Erythroblast (primary cell): ENCODE measurements at regions not wholly inside any gene's neighbourhood (a gene's known extent, or its start where the extent isn't known, plus 50 kb on each side); places are given as distances from the start of the nearest gene placed in this dataset.

Source experiments
- GATA1 ChIP-seq: IDR thresholded peaks from 2 replicates; pipeline ENCODE4 v1.6.1; 2011; ENCODE audit warnings: low read depth, mild to moderate bottlenecking, control low read depth, low read length, moderate library complexity
- POLR2A ChIP-seq: IDR thresholded peaks from 2 replicates; pipeline ENCODE4 v1.6.1; 2011; ENCODE audit warnings: mild to moderate bottlenecking, low read length

- TF ChIP-seq POLR2A (no peak), GATA1 (no peak)
These were observed 348.6 kb upstream of the CCDC54 start for GRCh38 chr3:107028626-107029025.
